ENCODE measurements at regions not wholly inside any gene's neighbourhood (a gene's known extent, or its start where the extent isn't known, plus 50 kb on each side); places are given as distances from the start of the nearest gene placed in this dataset.
A peak's percentile ranks its signal among the peaks of the same experiment; 100 is the strongest.

GRCh38 chr3:28680050-28680449 is 331.4 kb upstream of the AZI2 start:
- intact Hi-C loops (cut with micrococcal nuclease; ENCODE audit: unreplicated experiment) = no loop called here
- no peak for DNase-seq
- BruUV-seq (replicated peaks) = no TSS peak
- no peaks in the 10 kb centered on the region for H3K27me3 Mint-ChIP-seq (ENCODE audit: unreplicated experiment)
- CTCF ChIA-PET = no interaction called here
- no peak overlapping the region for H3K4me3 Mint-ChIP-seq (ENCODE audit: low read depth, unreplicated experiment)
- no peaks in the 10 kb centered on the region for H3K9me3 Mint-ChIP-seq (ENCODE audit: low read depth, unreplicated experiment)
- no peak for TF ChIP-seq CTCF (IDR thresholded peaks at IDR 0.05; ENCODE audit: unreplicated experiment)
- H3K27ac Mint-ChIP-seq (ENCODE audit: unreplicated experiment) = no peak overlapping the region
- H3K4me1 Mint-ChIP-seq (ENCODE audit: low read depth, unreplicated experiment) = no peaks in the 10 kb centered on the region
- no peaks in the 10 kb centered on the region for H3K36me3 Mint-ChIP-seq (ENCODE audit: insufficient read depth, unreplicated experiment)

GRCh38 chr3:28682121-28682520 is 333.5 kb upstream of the AZI2 start:
- Mint-ChIP-seq H3K4me3 (ENCODE audit: low read depth, unreplicated experiment) (no peak overlapping the region), H3K36me3 (ENCODE audit: insufficient read depth, unreplicated experiment) (no peaks in the 10 kb centered on the region), H3K27ac (ENCODE audit: unreplicated experiment) (no peak overlapping the region), H3K27me3 (ENCODE audit: unreplicated experiment) (no peaks in the 10 kb centered on the region), H3K4me1 (ENCODE audit: low read depth, unreplicated experiment) (no peaks in the 10 kb centered on the region), H3K9me3 (ENCODE audit: low read depth, unreplicated experiment) (no peaks in the 10 kb centered on the region)
- no peak for TF ChIP-seq CTCF (IDR thresholded peaks at IDR 0.05; ENCODE audit: unreplicated experiment)
- no peak for DNase-seq
- no TSS peak for BruUV-seq (replicated peaks)
- CTCF ChIA-PET = no interaction called here
- intact Hi-C loops (cut with micrococcal nuclease; ENCODE audit: unreplicated experiment) = no loop called here

- H3K9me3 Mint-ChIP-seq (ENCODE audit: low read depth, unreplicated experiment) = peaks cover 2% of the 10 kb centered on the region
- H3K36me3 Mint-ChIP-seq (ENCODE audit: insufficient read depth, unreplicated experiment) = no peaks in the 10 kb centered on the region
- DNase-seq = no peak
- BruUV-seq (replicated peaks) = no TSS peak
- H3K4me1 Mint-ChIP-seq (ENCODE audit: low read depth, unreplicated experiment) = no peaks in the 10 kb centered on the region
- intact Hi-C loops (cut with micrococcal nuclease; ENCODE audit: unreplicated experiment) = no loop called here
- CTCF ChIA-PET = no interaction called here
- H3K4me3 Mint-ChIP-seq (ENCODE audit: low read depth, unreplicated experiment) = no peak overlapping the region
- no peak overlapping the region for H3K27ac Mint-ChIP-seq (ENCODE audit: unreplicated experiment)
- H3K27me3 Mint-ChIP-seq (ENCODE audit: unreplicated experiment) = no peaks in the 10 kb centered on the region
- TF ChIP-seq CTCF (IDR thresholded peaks at IDR 0.05; ENCODE audit: unreplicated experiment) = no peak
These were observed 341.6 kb upstream of the AZI2 start for GRCh38 chr3:28690176-28690575.

- no peaks in the 10 kb centered on the region for H3K36me3 Mint-ChIP-seq (ENCODE audit: insufficient read depth, unreplicated experiment)
- no peaks in the 10 kb centered on the region for H3K9me3 Mint-ChIP-seq (ENCODE audit: low read depth, unreplicated experiment)
- no peak for TF ChIP-seq CTCF (IDR thresholded peaks at IDR 0.05; ENCODE audit: unreplicated experiment)
- BruUV-seq (replicated peaks) = no TSS peak
- H3K27me3 Mint-ChIP-seq (ENCODE audit: unreplicated experiment) = no peaks in the 10 kb centered on the region
- DNase-seq = no peak
- H3K4me3 Mint-ChIP-seq (ENCODE audit: low read depth, unreplicated experiment) = no peak overlapping the region
- H3K4me1 Mint-ChIP-seq (ENCODE audit: low read depth, unreplicated experiment) = peaks cover 19% of the 10 kb centered on the region
- intact Hi-C loops (cut with micrococcal nuclease; ENCODE audit: unreplicated experiment) = no loop called here
- H3K27ac Mint-ChIP-seq (ENCODE audit: unreplicated experiment) = no peak overlapping the region
- CTCF ChIA-PET = no interaction called here
These were observed 350.1 kb upstream of the AZI2 start for GRCh38 chr3:28698706-28699105.

- DNase-seq = peak; percentile 19
- Mint-ChIP-seq H3K4me1 (ENCODE audit: low read depth, unreplicated experiment) (peaks cover 19% of the 10 kb centered on the region), H3K27me3 (ENCODE audit: unreplicated experiment) (no peaks in the 10 kb centered on the region), H3K9me3 (ENCODE audit: low read depth, unreplicated experiment) (no peaks in the 10 kb centered on the region), H3K4me3 (ENCODE audit: low read depth, unreplicated experiment) (no peak overlapping the region), H3K36me3 (ENCODE audit: insufficient read depth, unreplicated experiment) (no peaks in the 10 kb centered on the region), H3K27ac (ENCODE audit: unreplicated experiment) (no peak overlapping the region)
- BruUV-seq (replicated peaks) = no TSS peak
- TF ChIP-seq CTCF (IDR thresholded peaks at IDR 0.05; ENCODE audit: unreplicated experiment) = no peak
- intact Hi-C loops (cut with micrococcal nuclease; ENCODE audit: unreplicated experiment) = no loop called here
- CTCF ChIA-PET = no interaction called here
These were observed 350.7 kb upstream of the AZI2 start for GRCh38 chr3:28699283-28699682.

All from Calu3 (cell line).